Neural cell (in vitro differentiated cells): ENCODE measurements at regions not wholly inside any gene's neighbourhood (a gene's known extent, or its start where the extent isn't known, plus 50 kb on each side); places are given as distances from the start of the nearest gene placed in this dataset.
"Not testable (repeated sequence)": the region's sequence is repeated elsewhere in the genome, so short reads cannot be mapped to it uniquely, and the experiment has no call there.

Experiments used
- H2AFZ ChIP-seq: fragments of 200-600, 300-800 bp; sonication (generic), shearing (Covaris generic); 2 replicates; pipeline ENCODE4 v1.6.0; 2014; ENCODE audit warnings: low read depth, mild to moderate bottlenecking, antibody characterized with exemption, low read length, moderate library complexity
- H3F3A ChIP-seq: fragments of 200-600 bp; shearing (Covaris generic); 2 replicates; pipeline ENCODE4 v1.6.1; 2016; ENCODE audit warnings: mild to moderate bottlenecking, moderate library complexity, mixed read lengths, antibody characterized with exemption, low read length; ENCODE audit not compliant: insufficient read depth, poor library complexity, severe bottlenecking
- H3K27ac ChIP-seq: fragments of 200-600, 300-800 bp; sonication (generic), shearing (Covaris generic); 2 replicates; pipeline ENCODE4 v1.5.1; 2014; ENCODE audit warnings: mild to moderate bottlenecking, low read length, moderate library complexity
- H3K27me3 ChIP-seq: fragments of 300-800, 200-600 bp; sonication (generic), shearing (Covaris generic); 2 replicates; pipeline ENCODE4 v1.6.0; 2014; ENCODE audit warnings: mild to moderate bottlenecking, low read depth, low read length, moderate library complexity; ENCODE audit not compliant: insufficient read depth
- H3K36me3 ChIP-seq: fragments of 300-800, 200-600 bp; sonication (generic), shearing (Covaris generic); 2 replicates; pipeline ENCODE4 v1.5.1; 2014; ENCODE audit warnings: mild to moderate bottlenecking, antibody characterized with exemption, low read length, moderate library complexity; ENCODE audit not compliant: insufficient read depth
- H3K4me2 ChIP-seq: fragments of 300-800, 200-600 bp; sonication (generic), shearing (Covaris generic); 2 replicates; pipeline ENCODE4 v1.6.0; 2014; ENCODE audit warnings: mild to moderate bottlenecking, low read length
- H3K4me3 ChIP-seq: fragments of 300-800, 200-600 bp; sonication (generic), shearing (Covaris generic); 2 replicates; pipeline ENCODE4 v1.5.1; 2014; ENCODE audit warnings: mild to moderate bottlenecking, low read length, moderate library complexity
- H3K79me2 ChIP-seq: fragments of 200-600 bp; shearing (Covaris generic); replicated peaks from 2 replicates; pipeline ENCODE4 v1.6.0; 2014; ENCODE audit warnings: mild to moderate bottlenecking, low read length, moderate library complexity; ENCODE audit not compliant: insufficient read depth
- H3K9ac ChIP-seq: fragments of 300-800, 200-600 bp; sonication (generic), shearing (Covaris generic); 2 replicates; pipeline ENCODE4 v1.6.1; 2016; ENCODE audit warnings: mild to moderate bottlenecking, low read length, mixed read lengths
- H3K9me2 ChIP-seq: fragments of 200-600 bp; shearing (Covaris generic); 2 replicates; pipeline ENCODE4 v1.6.1; 2016; ENCODE audit warnings: mild to moderate bottlenecking, low read length, mixed read lengths; ENCODE audit not compliant: insufficient read depth
- H3K9me3 ChIP-seq: fragments of 200-600, 300-800 bp; sonication (generic), shearing (Covaris generic); 2 replicates; pipeline ENCODE4 v1.6.1; 2016; ENCODE audit warnings: mild to moderate bottlenecking, mixed run types, low read length, moderate library complexity, mixed read lengths
- H4K20me1 ChIP-seq: fragments of 200-600 bp; shearing (Covaris generic); 2 replicates; pipeline ENCODE4 v1.6.1; 2016; ENCODE audit warnings: mild to moderate bottlenecking, mixed run types; ENCODE audit not compliant: insufficient read depth
- EP300 ChIP-seq: fragments of 450-650 bp; conservative IDR thresholded peaks from 2 replicates; pipeline ENCODE4 v1.6.1; 2014; ENCODE audit warnings: antibody characterized with exemption, mild to moderate bottlenecking, moderate library complexity; ENCODE audit not compliant: poor library complexity, severe bottlenecking
- EZH2 ChIP-seq: fragments of 200-600, 300-800 bp; shearing (Covaris generic), sonication (generic); IDR thresholded peaks from 2 replicates; pipeline ENCODE4 v1.6.1; 2014; ENCODE audit warnings: antibody characterized with exemption, low read length, borderline replicate concordance, mild to moderate bottlenecking; ENCODE audit not compliant: insufficient read depth, poor library complexity, severe bottlenecking
- MXI1 ChIP-seq: fragments of 450-650 bp; conservative IDR thresholded peaks from 2 replicates; pipeline ENCODE4 v1.6.1; 2014; ENCODE audit warnings: antibody characterized with exemption, mild to moderate bottlenecking; ENCODE audit not compliant: poor library complexity, severe bottlenecking
- POLR2AphosphoS5 ChIP-seq: IDR thresholded peaks from 2 replicates; pipeline ENCODE4 v1.6.1; 2012
- RAD21 ChIP-seq: fragments of 450-650 bp; conservative IDR thresholded peaks from 2 replicates; pipeline ENCODE4 v1.6.1; 2014; ENCODE audit warnings: antibody characterized with exemption, mild to moderate bottlenecking, moderate library complexity
- SMC3 ChIP-seq: fragments of 450-650 bp; conservative IDR thresholded peaks from 2 replicates; pipeline ENCODE4 v1.6.1; 2014; ENCODE audit warnings: antibody characterized with exemption, mild to moderate bottlenecking, moderate library complexity; ENCODE audit not compliant: poor library complexity
- TAF1 ChIP-seq: IDR thresholded peaks from 2 replicates; pipeline ENCODE4 v1.6.1; 2012; ENCODE audit warnings: low read depth
- TF ChIP-seq, protein P1 (sequence below): fragments of 450-650 bp; IDR thresholded peaks from 2 replicates; pipeline ENCODE4 v1.5.1; 2014; ENCODE audit warnings: antibody characterized with exemption, mild to moderate bottlenecking, moderate library complexity; ENCODE audit not compliant: poor library complexity, severe bottlenecking
- TF ChIP-seq, protein P2 (sequence below): IDR thresholded peaks from 2 replicates; pipeline ENCODE4 v1.6.1; 2012; ENCODE audit warnings: borderline replicate concordance

DNA sequence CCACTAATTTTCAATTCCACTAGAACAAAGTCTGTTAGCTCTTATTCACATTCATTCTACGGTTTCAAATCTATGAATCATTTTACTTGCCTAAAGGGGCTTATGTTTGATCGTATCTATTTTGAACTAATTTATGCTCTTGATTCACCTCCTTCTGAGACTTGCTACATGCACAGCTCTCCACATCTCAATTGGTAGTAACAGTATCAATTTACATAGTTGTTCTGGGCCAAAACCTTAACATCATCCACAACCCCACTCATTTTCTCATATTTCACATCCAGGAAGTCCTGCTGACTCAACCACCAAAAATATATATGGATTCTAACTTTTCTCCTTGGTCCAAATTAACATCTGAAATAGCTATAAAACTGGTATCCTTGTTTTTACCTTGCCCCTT lies 208.6 kb downstream of the RASSF9 start:
- no peaks in the 10 kb centered on the region for H3K27me3 ChIP-seq
- no peaks in the 10 kb centered on the region for H3K36me3 ChIP-seq
- no peak overlapping the region for H3K9ac ChIP-seq
- H3F3A ChIP-seq: no peaks in the 10 kb centered on the region
- H2AFZ ChIP-seq: no peak overlapping the region
- H3K4me2 ChIP-seq: no peak overlapping the region
- TF ChIP-seq SMC3 (no peak), MXI1 (no peak), RAD21 (no peak), POLR2AphosphoS5 (no peak), EP300 (no peak), EZH2 (no peak), TAF1 (no peak)
- TF ChIP-seq, protein P1, sequence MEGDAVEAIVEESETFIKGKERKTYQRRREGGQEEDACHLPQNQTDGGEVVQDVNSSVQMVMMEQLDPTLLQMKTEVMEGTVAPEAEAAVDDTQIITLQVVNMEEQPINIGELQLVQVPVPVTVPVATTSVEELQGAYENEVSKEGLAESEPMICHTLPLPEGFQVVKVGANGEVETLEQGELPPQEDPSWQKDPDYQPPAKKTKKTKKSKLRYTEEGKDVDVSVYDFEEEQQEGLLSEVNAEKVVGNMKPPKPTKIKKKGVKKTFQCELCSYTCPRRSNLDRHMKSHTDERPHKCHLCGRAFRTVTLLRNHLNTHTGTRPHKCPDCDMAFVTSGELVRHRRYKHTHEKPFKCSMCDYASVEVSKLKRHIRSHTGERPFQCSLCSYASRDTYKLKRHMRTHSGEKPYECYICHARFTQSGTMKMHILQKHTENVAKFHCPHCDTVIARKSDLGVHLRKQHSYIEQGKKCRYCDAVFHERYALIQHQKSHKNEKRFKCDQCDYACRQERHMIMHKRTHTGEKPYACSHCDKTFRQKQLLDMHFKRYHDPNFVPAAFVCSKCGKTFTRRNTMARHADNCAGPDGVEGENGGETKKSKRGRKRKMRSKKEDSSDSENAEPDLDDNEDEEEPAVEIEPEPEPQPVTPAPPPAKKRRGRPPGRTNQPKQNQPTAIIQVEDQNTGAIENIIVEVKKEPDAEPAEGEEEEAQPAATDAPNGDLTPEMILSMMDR: no peak
- TF ChIP-seq, protein P2, sequence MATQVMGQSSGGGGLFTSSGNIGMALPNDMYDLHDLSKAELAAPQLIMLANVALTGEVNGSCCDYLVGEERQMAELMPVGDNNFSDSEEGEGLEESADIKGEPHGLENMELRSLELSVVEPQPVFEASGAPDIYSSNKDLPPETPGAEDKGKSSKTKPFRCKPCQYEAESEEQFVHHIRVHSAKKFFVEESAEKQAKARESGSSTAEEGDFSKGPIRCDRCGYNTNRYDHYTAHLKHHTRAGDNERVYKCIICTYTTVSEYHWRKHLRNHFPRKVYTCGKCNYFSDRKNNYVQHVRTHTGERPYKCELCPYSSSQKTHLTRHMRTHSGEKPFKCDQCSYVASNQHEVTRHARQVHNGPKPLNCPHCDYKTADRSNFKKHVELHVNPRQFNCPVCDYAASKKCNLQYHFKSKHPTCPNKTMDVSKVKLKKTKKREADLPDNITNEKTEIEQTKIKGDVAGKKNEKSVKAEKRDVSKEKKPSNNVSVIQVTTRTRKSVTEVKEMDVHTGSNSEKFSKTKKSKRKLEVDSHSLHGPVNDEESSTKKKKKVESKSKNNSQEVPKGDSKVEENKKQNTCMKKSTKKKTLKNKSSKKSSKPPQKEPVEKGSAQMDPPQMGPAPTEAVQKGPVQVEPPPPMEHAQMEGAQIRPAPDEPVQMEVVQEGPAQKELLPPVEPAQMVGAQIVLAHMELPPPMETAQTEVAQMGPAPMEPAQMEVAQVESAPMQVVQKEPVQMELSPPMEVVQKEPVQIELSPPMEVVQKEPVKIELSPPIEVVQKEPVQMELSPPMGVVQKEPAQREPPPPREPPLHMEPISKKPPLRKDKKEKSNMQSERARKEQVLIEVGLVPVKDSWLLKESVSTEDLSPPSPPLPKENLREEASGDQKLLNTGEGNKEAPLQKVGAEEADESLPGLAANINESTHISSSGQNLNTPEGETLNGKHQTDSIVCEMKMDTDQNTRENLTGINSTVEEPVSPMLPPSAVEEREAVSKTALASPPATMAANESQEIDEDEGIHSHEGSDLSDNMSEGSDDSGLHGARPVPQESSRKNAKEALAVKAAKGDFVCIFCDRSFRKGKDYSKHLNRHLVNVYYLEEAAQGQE: no peak
- no peak overlapping the region for H3K4me3 ChIP-seq
- no peaks in the 10 kb centered on the region for H3K9me3 ChIP-seq
- H3K27ac ChIP-seq: no peak overlapping the region
- no peaks in the 10 kb centered on the region for H3K9me2 ChIP-seq
- no peaks in the 10 kb centered on the region for H3K79me2 ChIP-seq
- H4K20me1 ChIP-seq: no peaks in the 10 kb centered on the region

DNA sequence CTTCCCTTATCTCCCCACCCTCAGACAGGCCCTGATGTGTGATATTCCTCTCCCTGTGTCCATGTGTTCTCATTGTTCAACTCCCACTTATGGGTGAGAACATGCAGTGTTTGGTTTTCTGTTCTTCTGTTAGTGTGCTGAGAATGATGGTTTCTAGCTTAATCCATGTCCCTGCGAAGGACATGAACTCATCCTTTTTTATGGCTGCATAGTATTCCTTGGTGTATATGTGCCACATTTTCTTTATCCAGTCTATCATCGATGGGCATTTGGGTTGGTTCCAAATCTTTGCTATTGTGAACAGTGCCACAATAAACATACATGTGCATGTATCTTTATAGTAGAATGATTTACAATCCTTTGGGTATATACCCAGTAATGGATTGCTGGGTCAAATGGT lies 207.6 kb downstream of the RASSF9 start:
- H3K4me2 ChIP-seq: not testable (repeated sequence)

DNA sequence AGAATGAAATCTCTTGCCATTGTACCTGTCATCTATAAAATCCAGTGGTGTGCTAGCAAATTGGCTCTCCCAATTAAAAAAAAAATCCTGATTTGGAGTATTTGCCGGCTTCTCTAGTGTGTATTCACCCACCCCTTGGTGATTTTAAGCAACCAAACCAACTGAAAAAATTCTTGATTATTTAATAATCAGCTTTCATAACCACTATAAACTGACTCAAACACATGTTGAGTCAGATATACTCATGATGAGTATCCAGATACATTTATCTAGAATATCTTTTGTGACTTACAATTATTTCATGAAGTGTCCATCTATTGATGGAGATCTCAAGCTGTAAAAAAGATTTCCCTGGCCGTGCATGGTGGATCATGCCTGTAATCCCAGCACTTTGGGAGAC lies 205.4 kb downstream of the RASSF9 start:
- H2AFZ ChIP-seq: no peak overlapping the region
- no peak overlapping the region for H3K27ac ChIP-seq
- H3K9ac ChIP-seq: no peak overlapping the region
- H3K9me3 ChIP-seq: no peaks in the 10 kb centered on the region
- no peak overlapping the region for H3K4me2 ChIP-seq
- H4K20me1 ChIP-seq: no peaks in the 10 kb centered on the region
- no peaks in the 10 kb centered on the region for H3F3A ChIP-seq
- no peaks in the 10 kb centered on the region for H3K27me3 ChIP-seq
- no peaks in the 10 kb centered on the region for H3K36me3 ChIP-seq
- TF ChIP-seq, protein P1: no peak
- no peak for TF ChIP-seq EZH2
- TF ChIP-seq SMC3: no peak
- TF ChIP-seq TAF1: no peak
- TF ChIP-seq, protein P2: no peak
- no peak for TF ChIP-seq RAD21
- TF ChIP-seq POLR2AphosphoS5: no peak
- TF ChIP-seq MXI1: no peak
- TF ChIP-seq EP300: no peak
- H3K9me2 ChIP-seq: no peaks in the 10 kb centered on the region
- H3K79me2 ChIP-seq: no peaks in the 10 kb centered on the region
- H3K4me3 ChIP-seq: no peak overlapping the region

More for the DNA sequence above, 207.6 kb downstream of the RASSF9 start:
- not testable (repeated sequence) for H3K9ac ChIP-seq, H3K36me3 ChIP-seq, H3K9me3 ChIP-seq, H3K4me3 ChIP-seq, H3K79me2 ChIP-seq, H3K27ac ChIP-seq, H4K20me1 ChIP-seq, H3K27me3 ChIP-seq, H3K9me2 ChIP-seq, H2AFZ ChIP-seq, H3F3A ChIP-seq
